Kidney (tissue), 13 donors: ENCODE measurements at regions not wholly inside any gene's neighbourhood (a gene's known extent, or its start where the extent isn't known, plus 50 kb on each side); places are given as distances from the start of the nearest gene placed in this dataset.

ENCODE experiments used
- DNase-seq, 5 donors: peaks; one replicate each; pipeline ENCODE4 v3.0.0-alpha.2; 2013 to 2020
- FAIRE-seq: peaks from 2 replicates; lab custom pipeline; 2012; peaks lifted over from hg19 to GRCh38; lab: Jason Lieb, UNC
- H3K27ac ChIP-seq, 2 donors: one replicate each; pipeline ENCODE4 v1.7.0; 2013; ENCODE audit warnings: low read depth in 2 of 2, low read length in 2 of 2, inconsistent platforms in 1 of 2
- H3K27me3 ChIP-seq: one replicate; pipeline ENCODE4 v1.7.1; 2013; ENCODE audit warnings: low read length, inconsistent platforms; ENCODE audit not compliant: control insufficient read depth, insufficient read depth
- H3K36me3 ChIP-seq, 3 donors: one replicate each; pipeline versions ENCODE4 v1.7.0 to v1.7.1; 2013; ENCODE audit warnings: low read length in 3 of 3, control low read depth in 1 of 3, inconsistent platforms in 1 of 3; ENCODE audit not compliant: insufficient read depth in 3 of 3, control insufficient read depth in 2 of 3
- H3K4me1 ChIP-seq, 3 donors: one replicate each; pipeline versions ENCODE4 v1.7.0 to v1.7.1; 2013; ENCODE audit warnings: low read length in 3 of 3, inconsistent platforms in 1 of 3, low read depth in 1 of 3; ENCODE audit not compliant: control insufficient read depth in 2 of 3, insufficient read depth in 2 of 3
- H3K4me3 ChIP-seq, 3 donors: one replicate each; pipeline versions ENCODE4 v1.7.0 to v1.8.1; 2013; ENCODE audit warnings: low read length in 3 of 3, control low read depth in 1 of 3, inconsistent platforms in 1 of 3
- H3K9ac ChIP-seq, 3 donors: one replicate each; pipeline versions ENCODE4 v1.7.0 to v1.7.1; 2013; ENCODE audit warnings: low read length in 3 of 3, control low read depth in 1 of 3, inconsistent platforms in 1 of 3
- H3K9me3 ChIP-seq, 3 donors: one replicate each; pipeline versions ENCODE4 v1.7.0 to v1.7.1; 2013; ENCODE audit warnings: low read length in 3 of 3, control low read depth in 1 of 3, inconsistent platforms in 1 of 3; ENCODE audit not compliant: control insufficient read depth in 2 of 3, insufficient read depth in 1 of 3
- intact Hi-C: fragments of 100-400 bp; cut with DNase I; formaldehyde crosslinking; loops from one replicate; pipeline ENCODE4 v1.11.1; 2022
- TF ChIP-seq, protein P1 (sequence below): IDR thresholded peaks from 3 replicates; pipeline ENCODE4 v1.5.1; 2012; ENCODE audit warnings: mild to moderate bottlenecking, moderate library complexity, borderline replicate concordance; ENCODE audit not compliant: insufficient read depth; ENCODE audit errors: extremely low read depth
- donor health status: control.
- donor health status: control.
- donor health status: control.
- donor health status: control.
- donor health status: control.
- donor health status: DM: yes; HTN: yes; CAD: no.
- donor health status: Normal renal cell carcinoma (clear cell type).

DNA sequence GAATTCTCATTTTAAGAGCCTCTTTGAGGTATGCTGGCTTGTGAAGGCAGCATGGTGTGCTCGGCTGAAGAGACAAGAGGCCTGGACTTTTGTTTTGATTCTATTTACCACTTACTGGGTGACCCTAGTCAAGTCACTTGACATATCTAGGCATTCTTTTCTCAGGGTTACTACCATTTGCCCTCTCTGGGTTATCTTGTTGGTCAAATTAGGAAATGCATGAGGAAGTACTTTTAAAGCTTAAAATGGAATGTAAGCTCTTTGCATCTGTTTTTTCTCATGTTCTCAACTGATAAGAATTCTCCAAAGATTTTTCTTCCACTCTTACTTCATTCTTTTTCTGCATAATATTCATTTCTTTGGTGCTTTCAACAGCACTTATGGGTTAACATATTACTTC, 173.1 kb downstream of the PLK2 start:
- TF ChIP-seq, protein P1, sequence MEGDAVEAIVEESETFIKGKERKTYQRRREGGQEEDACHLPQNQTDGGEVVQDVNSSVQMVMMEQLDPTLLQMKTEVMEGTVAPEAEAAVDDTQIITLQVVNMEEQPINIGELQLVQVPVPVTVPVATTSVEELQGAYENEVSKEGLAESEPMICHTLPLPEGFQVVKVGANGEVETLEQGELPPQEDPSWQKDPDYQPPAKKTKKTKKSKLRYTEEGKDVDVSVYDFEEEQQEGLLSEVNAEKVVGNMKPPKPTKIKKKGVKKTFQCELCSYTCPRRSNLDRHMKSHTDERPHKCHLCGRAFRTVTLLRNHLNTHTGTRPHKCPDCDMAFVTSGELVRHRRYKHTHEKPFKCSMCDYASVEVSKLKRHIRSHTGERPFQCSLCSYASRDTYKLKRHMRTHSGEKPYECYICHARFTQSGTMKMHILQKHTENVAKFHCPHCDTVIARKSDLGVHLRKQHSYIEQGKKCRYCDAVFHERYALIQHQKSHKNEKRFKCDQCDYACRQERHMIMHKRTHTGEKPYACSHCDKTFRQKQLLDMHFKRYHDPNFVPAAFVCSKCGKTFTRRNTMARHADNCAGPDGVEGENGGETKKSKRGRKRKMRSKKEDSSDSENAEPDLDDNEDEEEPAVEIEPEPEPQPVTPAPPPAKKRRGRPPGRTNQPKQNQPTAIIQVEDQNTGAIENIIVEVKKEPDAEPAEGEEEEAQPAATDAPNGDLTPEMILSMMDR: no peak

DNA sequence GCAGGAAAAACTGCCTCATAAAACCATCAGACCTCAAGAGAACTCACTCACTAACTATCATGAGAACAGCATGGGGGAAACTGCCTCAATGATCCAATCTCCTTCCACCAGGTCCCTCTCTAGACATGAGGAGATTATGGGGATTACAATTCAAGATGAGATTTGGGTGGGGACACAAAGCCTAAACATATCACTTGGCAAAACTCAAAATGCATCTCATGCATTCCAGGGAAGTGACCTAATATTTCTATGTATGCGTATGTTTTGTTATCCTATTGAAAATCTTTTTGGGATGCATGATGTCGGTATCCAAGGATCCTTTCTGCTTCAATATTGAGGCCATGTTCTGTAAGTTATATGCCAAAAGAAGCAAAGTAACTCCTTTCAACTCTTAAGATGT, 174.0 kb downstream of the PLK2 start:
- FAIRE-seq: no peak

More for the DNA sequence above, 173.1 kb downstream of the PLK2 start:
- H3K4me1 ChIP-seq: no peaks in the 10 kb centered on the region
- H3K27ac ChIP-seq: no peak overlapping the region
- H3K36me3 ChIP-seq: no peaks in the 10 kb centered on the region
- H3K27me3 ChIP-seq: no peaks in the 10 kb centered on the region
- DNase-seq: no peak
- no peak overlapping the region for H3K4me3 ChIP-seq
- no peak for FAIRE-seq
- no peaks in the 10 kb centered on the region for H3K9me3 ChIP-seq
- no peak overlapping the region for H3K9ac ChIP-seq
- intact Hi-C loops: no loop called here

DNA sequence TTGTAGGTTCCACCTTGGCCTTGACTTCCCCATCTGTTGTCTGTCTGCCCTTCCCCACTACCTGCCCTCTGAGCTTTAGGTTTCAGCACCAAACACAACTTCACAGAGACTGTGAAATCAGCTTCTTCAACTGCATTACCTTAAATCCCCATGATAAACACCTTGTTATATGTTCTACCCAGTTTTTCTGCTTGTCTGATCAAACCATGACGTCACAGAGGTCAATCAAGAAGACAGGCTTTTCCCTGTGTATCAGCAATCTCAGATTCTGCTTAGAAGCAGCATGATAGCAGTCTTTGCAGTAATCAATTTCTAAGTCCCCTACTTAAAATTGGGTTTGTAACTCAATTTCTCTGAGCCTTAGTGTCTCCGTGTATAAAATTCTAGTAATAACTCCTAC, 175.0 kb downstream of the PLK2 start:
- Histone ChIP-seq H3K4me3 (no peak overlapping the region), H3K4me1 (no peaks in the 10 kb centered on the region), H3K27me3 (no peaks in the 10 kb centered on the region), H3K27ac (no peak overlapping the region), H3K9ac (no peak overlapping the region), H3K36me3 (no peaks in the 10 kb centered on the region), H3K9me3 (no peaks in the 10 kb centered on the region)
- intact Hi-C loops: no loop called here
- FAIRE-seq (no peak), DNase-seq (no peak)
- TF ChIP-seq, protein P1: no peak

More for the DNA sequence above, 174.0 kb downstream of the PLK2 start:
- DNase-seq: no peak
- no peaks in the 10 kb centered on the region for H3K4me1 ChIP-seq
- no peaks in the 10 kb centered on the region for H3K9me3 ChIP-seq
- H3K36me3 ChIP-seq: no peaks in the 10 kb centered on the region
- H3K27ac ChIP-seq: no peak overlapping the region
- H3K9ac ChIP-seq: no peak overlapping the region
- intact Hi-C loops: no loop called here
- no peaks in the 10 kb centered on the region for H3K27me3 ChIP-seq
- TF ChIP-seq, protein P1: no peak
- H3K4me3 ChIP-seq: no peak overlapping the region

GRCh38 chr5:58281189-58281588, 178.7 kb downstream of the PLK2 start:
- H3K27me3 ChIP-seq: no peaks in the 10 kb centered on the region
- TF ChIP-seq, protein P1: no peak
- DNase-seq: no peak
- no peak overlapping the region for H3K4me3 ChIP-seq
- FAIRE-seq: no peak
- no peak overlapping the region for H3K27ac ChIP-seq
- H3K36me3 ChIP-seq: no peaks in the 10 kb centered on the region
- no peaks in the 10 kb centered on the region for H3K9me3 ChIP-seq
- no peaks in the 10 kb centered on the region for H3K4me1 ChIP-seq
- H3K9ac ChIP-seq: no peak overlapping the region
- intact Hi-C loops: no loop called here
